ENCODE measurements at regions not wholly inside any gene's neighbourhood (a gene's known extent, or its start where the extent isn't known, plus 50 kb on each side); places are given as distances from the start of the nearest gene placed in this dataset.

- DNase-seq (ENCODE audit: extremely low read depth in 1 of 11, low read depth in 9 of 11, low spot score in 4 of 11), result no peak
Measured at GRCh38 chr4:179586460-179586859, 2144.2 kb upstream of the AGA start.

- DNase-seq (ENCODE audit: extremely low read depth in 1 of 11, low read depth in 9 of 11, low spot score in 4 of 11), result no peak
Measured at GRCh38 chr4:179595671-179596410, 2153.6 kb upstream of the AGA start.

GRCh38 chr4:179596621-179597020 lies 2154.4 kb upstream of the AGA start:
- no peak for DNase-seq (ENCODE audit: extremely low read depth in 1 of 11, low read depth in 9 of 11, low spot score in 4 of 11)

GRCh38 chr4:179597301-179597700 lies 2155.1 kb upstream of the AGA start:
- DNase-seq (ENCODE audit: extremely low read depth in 1 of 11, low read depth in 9 of 11, low spot score in 4 of 11), result no peak

GRCh38 chr4:179601671-179602070 lies 2159.4 kb upstream of the AGA start:
- DNase-seq (ENCODE audit: extremely low read depth in 1 of 11, low read depth in 9 of 11, low spot score in 4 of 11), result no peak

GRCh38 chr4:179605196-179605595 lies 2163.0 kb upstream of the AGA start:
- DNase-seq (ENCODE audit: extremely low read depth in 1 of 11, low read depth in 9 of 11, low spot score in 4 of 11), result no peak

- no peak for DNase-seq (ENCODE audit: extremely low read depth in 1 of 11, low read depth in 9 of 11, low spot score in 4 of 11)
Measured at GRCh38 chr4:179607003-179607402, 2164.8 kb upstream of the AGA start.

- DNase-seq (ENCODE audit: extremely low read depth in 1 of 11, low read depth in 9 of 11, low spot score in 4 of 11), result no peak
Measured at GRCh38 chr4:179615704-179616103, 2173.5 kb upstream of the AGA start.

- DNase-seq (ENCODE audit: extremely low read depth in 1 of 11, low read depth in 9 of 11, low spot score in 4 of 11), result no peak
Measured at GRCh38 chr4:179618966-179619365, 2176.7 kb upstream of the AGA start.

- no peak for DNase-seq (ENCODE audit: extremely low read depth in 1 of 11, low read depth in 9 of 11, low spot score in 4 of 11)
Measured at GRCh38 chr4:179624768-179625181, 2182.5 kb upstream of the AGA start.

- no peak for DNase-seq (ENCODE audit: extremely low read depth in 1 of 11, low read depth in 9 of 11, low spot score in 4 of 11)
Measured at GRCh38 chr4:179625406-179625805, 2183.2 kb upstream of the AGA start.

- no peak for DNase-seq (ENCODE audit: extremely low read depth in 1 of 11, low read depth in 9 of 11, low spot score in 4 of 11)
Measured at GRCh38 chr4:179626687-179627086, 2184.4 kb upstream of the AGA start.

GRCh38 chr4:179631321-179631720 lies 2189.1 kb upstream of the AGA start:
- DNase-seq (ENCODE audit: extremely low read depth in 1 of 11, low read depth in 9 of 11, low spot score in 4 of 11), result no peak

- DNase-seq (ENCODE audit: extremely low read depth in 1 of 11, low read depth in 9 of 11, low spot score in 4 of 11), result no peak
Measured at GRCh38 chr4:179634862-179635261, 2192.6 kb upstream of the AGA start.

- no peak for DNase-seq (ENCODE audit: extremely low read depth in 1 of 11, low read depth in 9 of 11, low spot score in 4 of 11)
Measured at GRCh38 chr4:179662522-179662921, 2220.3 kb upstream of the AGA start.

GRCh38 chr4:179663641-179664429 lies 2221.6 kb upstream of the AGA start:
- DNase-seq (ENCODE audit: extremely low read depth in 1 of 11, low read depth in 9 of 11, low spot score in 4 of 11), result no peak

- DNase-seq (ENCODE audit: extremely low read depth in 1 of 11, low read depth in 9 of 11, low spot score in 4 of 11), result no peak
Measured at GRCh38 chr4:179664430-179665027, 2222.3 kb upstream of the AGA start.

- no peak for DNase-seq (ENCODE audit: extremely low read depth in 1 of 11, low read depth in 9 of 11, low spot score in 4 of 11)
Measured at GRCh38 chr4:179666226-179666625, 2224.0 kb upstream of the AGA start.

- no peak for DNase-seq (ENCODE audit: extremely low read depth in 1 of 11, low read depth in 9 of 11, low spot score in 4 of 11)
Measured at GRCh38 chr4:179671609-179672008, 2229.4 kb upstream of the AGA start.

GRCh38 chr4:179678093-179678814 lies 2236.0 kb upstream of the AGA start:
- no peak for DNase-seq (ENCODE audit: extremely low read depth in 1 of 11, low read depth in 9 of 11, low spot score in 4 of 11)
